ENCODE measurements at regions not wholly inside any gene's neighbourhood (a gene's known extent, or its start where the extent isn't known, plus 50 kb on each side); places are given as distances from the start of the nearest gene placed in this dataset.
"Not testable (repeated sequence)": the region's sequence is repeated elsewhere in the genome, so short reads cannot be mapped to it uniquely, and the experiment has no call there.

- H3K27ac Mint-ChIP-seq (ENCODE audit: unreplicated experiment): no peak overlapping the region
- Histone ChIP-seq H3K4me2 (ENCODE audit: low read length) (no peak overlapping the region), H2AFZ (ENCODE audit: low read depth, low read length) (no peak overlapping the region), H3K79me2 (ENCODE audit: insufficient read depth, low read length) (no peaks in the 10 kb centered on the region), H3K4me3 (ENCODE audit: insufficient read depth, low read depth, low read length) (no peak overlapping the region), H3K36me3 (ENCODE audit: insufficient read depth, low read length) (no peaks in the 10 kb centered on the region), H3K4me1 (ENCODE audit: insufficient read depth, low read length) (no peaks in the 10 kb centered on the region), H3K9me3 (ENCODE audit: insufficient read depth, low read depth, low read length) (peaks cover 5% of the 10 kb centered on the region), H4K20me1 (ENCODE audit: insufficient read depth, low read length) (no peaks in the 10 kb centered on the region), H3K27me3 (ENCODE audit: insufficient read depth, low read length) (no peaks in the 10 kb centered on the region), H3K9ac (ENCODE audit: low read length) (no peak overlapping the region), H3K27ac (ENCODE audit: low read depth, low read length) (no peak overlapping the region)
- no peaks in the 10 kb centered on the region for H3K36me3 Mint-ChIP-seq (ENCODE audit: low read depth, unreplicated experiment)
- FAIRE-seq (no peak), DNase-seq (ENCODE audit: low read depth) (no peak)
- TF ChIP-seq, protein P1, sequence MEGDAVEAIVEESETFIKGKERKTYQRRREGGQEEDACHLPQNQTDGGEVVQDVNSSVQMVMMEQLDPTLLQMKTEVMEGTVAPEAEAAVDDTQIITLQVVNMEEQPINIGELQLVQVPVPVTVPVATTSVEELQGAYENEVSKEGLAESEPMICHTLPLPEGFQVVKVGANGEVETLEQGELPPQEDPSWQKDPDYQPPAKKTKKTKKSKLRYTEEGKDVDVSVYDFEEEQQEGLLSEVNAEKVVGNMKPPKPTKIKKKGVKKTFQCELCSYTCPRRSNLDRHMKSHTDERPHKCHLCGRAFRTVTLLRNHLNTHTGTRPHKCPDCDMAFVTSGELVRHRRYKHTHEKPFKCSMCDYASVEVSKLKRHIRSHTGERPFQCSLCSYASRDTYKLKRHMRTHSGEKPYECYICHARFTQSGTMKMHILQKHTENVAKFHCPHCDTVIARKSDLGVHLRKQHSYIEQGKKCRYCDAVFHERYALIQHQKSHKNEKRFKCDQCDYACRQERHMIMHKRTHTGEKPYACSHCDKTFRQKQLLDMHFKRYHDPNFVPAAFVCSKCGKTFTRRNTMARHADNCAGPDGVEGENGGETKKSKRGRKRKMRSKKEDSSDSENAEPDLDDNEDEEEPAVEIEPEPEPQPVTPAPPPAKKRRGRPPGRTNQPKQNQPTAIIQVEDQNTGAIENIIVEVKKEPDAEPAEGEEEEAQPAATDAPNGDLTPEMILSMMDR (IDR thresholded peaks at IDR 0.05; ENCODE audit: insufficient read depth, low read depth, low read length): no peak
- TF ChIP-seq EZH2 (IDR thresholded peaks at IDR 0.05; ENCODE audit: insufficient read depth, low read length): no peak
- H3K27me3 Mint-ChIP-seq (ENCODE audit: low read depth, unreplicated experiment): no peaks in the 10 kb centered on the region
- H3K9me3 Mint-ChIP-seq (ENCODE audit: unreplicated experiment): peaks cover 7% of the 10 kb centered on the region
- H3K4me1 Mint-ChIP-seq (ENCODE audit: low read depth, unreplicated experiment): no peaks in the 10 kb centered on the region
- H3K4me3 Mint-ChIP-seq (ENCODE audit: unreplicated experiment): no peak overlapping the region
Measured at GRCh38 chr14:106013879-106014376, 487.5 kb downstream of the TMEM121 start.

DNA sequence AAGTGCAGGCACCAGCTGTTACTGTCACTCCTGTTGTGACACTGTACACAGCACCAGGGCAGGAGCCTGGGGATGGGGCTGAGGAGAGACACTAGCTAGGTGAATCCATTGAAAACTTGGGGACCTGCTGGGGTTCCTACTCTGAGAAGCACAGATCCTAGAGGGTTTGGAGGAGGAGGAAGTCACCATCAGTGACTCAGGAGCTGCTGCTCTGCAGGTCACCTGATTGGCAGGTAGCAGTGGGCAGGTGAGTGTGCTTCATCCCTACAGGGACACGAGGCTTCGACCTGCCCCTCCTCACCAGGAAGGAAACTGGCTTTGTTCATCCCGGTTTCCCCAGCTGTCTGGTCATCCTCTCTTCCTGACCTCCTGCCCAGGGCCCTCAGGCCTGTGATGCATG lies 491.6 kb downstream of the TMEM121 start:
- not testable (repeated sequence) for DNase-seq (ENCODE audit: low read depth); H3K27ac Mint-ChIP-seq (ENCODE audit: unreplicated experiment); H3K4me3 ChIP-seq (ENCODE audit: insufficient read depth, low read depth, low read length); H3K27me3 Mint-ChIP-seq (ENCODE audit: low read depth, unreplicated experiment); H3K4me1 ChIP-seq (ENCODE audit: insufficient read depth, low read length); H3K4me1 Mint-ChIP-seq (ENCODE audit: low read depth, unreplicated experiment); H3K4me2 ChIP-seq (ENCODE audit: low read length); H3K9me3 ChIP-seq (ENCODE audit: insufficient read depth, low read depth, low read length); H4K20me1 ChIP-seq (ENCODE audit: insufficient read depth, low read length); H3K4me3 Mint-ChIP-seq (ENCODE audit: unreplicated experiment); H3K9me3 Mint-ChIP-seq (ENCODE audit: unreplicated experiment); H3K9ac ChIP-seq (ENCODE audit: low read length); FAIRE-seq; H3K36me3 Mint-ChIP-seq (ENCODE audit: low read depth, unreplicated experiment); H3K79me2 ChIP-seq (ENCODE audit: insufficient read depth, low read length); H3K27ac ChIP-seq (ENCODE audit: low read depth, low read length); H3K27me3 ChIP-seq (ENCODE audit: insufficient read depth, low read length); H2AFZ ChIP-seq (ENCODE audit: low read depth, low read length); H3K36me3 ChIP-seq (ENCODE audit: insufficient read depth, low read length)

GRCh38 chr14:106021832-106022231 lies 495.4 kb downstream of the TMEM121 start:
- no peaks in the 10 kb centered on the region for H3K4me1 Mint-ChIP-seq (ENCODE audit: low read depth, unreplicated experiment)
- TF ChIP-seq, protein P1 (IDR thresholded peaks at IDR 0.05; ENCODE audit: insufficient read depth, low read depth, low read length): no peak
- TF ChIP-seq EZH2 (IDR thresholded peaks at IDR 0.05; ENCODE audit: insufficient read depth, low read length): no peak
- H3K4me3 Mint-ChIP-seq (ENCODE audit: unreplicated experiment): no peak overlapping the region
- FAIRE-seq (no peak), DNase-seq (ENCODE audit: low read depth) (no peak)
- Histone ChIP-seq H3K4me3 (ENCODE audit: insufficient read depth, low read depth, low read length) (no peak overlapping the region), H3K4me2 (ENCODE audit: low read length) (no peak overlapping the region), H3K9ac (ENCODE audit: low read length) (no peak overlapping the region), H3K36me3 (ENCODE audit: insufficient read depth, low read length) (no peaks in the 10 kb centered on the region), H3K27me3 (ENCODE audit: insufficient read depth, low read length) (no peaks in the 10 kb centered on the region), H3K27ac (ENCODE audit: low read depth, low read length) (no peak overlapping the region), H4K20me1 (ENCODE audit: insufficient read depth, low read length) (no peaks in the 10 kb centered on the region), H2AFZ (ENCODE audit: low read depth, low read length) (no peak overlapping the region), H3K4me1 (ENCODE audit: insufficient read depth, low read length) (no peaks in the 10 kb centered on the region), H3K9me3 (ENCODE audit: insufficient read depth, low read depth, low read length) (no peaks in the 10 kb centered on the region), H3K79me2 (ENCODE audit: insufficient read depth, low read length) (no peaks in the 10 kb centered on the region)
- H3K36me3 Mint-ChIP-seq (ENCODE audit: low read depth, unreplicated experiment): no peaks in the 10 kb centered on the region
- no peak overlapping the region for H3K27ac Mint-ChIP-seq (ENCODE audit: unreplicated experiment)
- H3K27me3 Mint-ChIP-seq (ENCODE audit: low read depth, unreplicated experiment): no peaks in the 10 kb centered on the region
- H3K9me3 Mint-ChIP-seq (ENCODE audit: unreplicated experiment): no peaks in the 10 kb centered on the region

- not testable (repeated sequence) for H3K9me3 ChIP-seq (ENCODE audit: insufficient read depth, low read depth, low read length); H3K9me3 Mint-ChIP-seq (ENCODE audit: unreplicated experiment); H3K27me3 Mint-ChIP-seq (ENCODE audit: low read depth, unreplicated experiment); H4K20me1 ChIP-seq (ENCODE audit: insufficient read depth, low read length); H3K27me3 ChIP-seq (ENCODE audit: insufficient read depth, low read length); H2AFZ ChIP-seq (ENCODE audit: low read depth, low read length); H3K9ac ChIP-seq (ENCODE audit: low read length); H3K4me3 Mint-ChIP-seq (ENCODE audit: unreplicated experiment); H3K4me1 ChIP-seq (ENCODE audit: insufficient read depth, low read length); H3K79me2 ChIP-seq (ENCODE audit: insufficient read depth, low read length); H3K4me2 ChIP-seq (ENCODE audit: low read length); DNase-seq (ENCODE audit: low read depth); FAIRE-seq; H3K27ac ChIP-seq (ENCODE audit: low read depth, low read length); H3K4me1 Mint-ChIP-seq (ENCODE audit: low read depth, unreplicated experiment); H3K36me3 Mint-ChIP-seq (ENCODE audit: low read depth, unreplicated experiment); H3K27ac Mint-ChIP-seq (ENCODE audit: unreplicated experiment); H3K36me3 ChIP-seq (ENCODE audit: insufficient read depth, low read length); H3K4me3 ChIP-seq (ENCODE audit: insufficient read depth, low read depth, low read length)
Measured at GRCh38 chr14:106022648-106023047, 496.3 kb downstream of the TMEM121 start.
